ENCODE measurements at regions not wholly inside any gene's neighbourhood (a gene's known extent, or its start where the extent isn't known, plus 50 kb on each side); places are given as distances from the start of the nearest gene placed in this dataset.

GRCh38 chr18:40642692-40643229, 1312.3 kb upstream of the PIK3C3 start:
- TF ChIP-seq POLR2A (IDR thresholded peaks at IDR 0.05; ENCODE audit: extremely low read depth, insufficient read length), result no peak
- TF ChIP-seq, protein P1, sequence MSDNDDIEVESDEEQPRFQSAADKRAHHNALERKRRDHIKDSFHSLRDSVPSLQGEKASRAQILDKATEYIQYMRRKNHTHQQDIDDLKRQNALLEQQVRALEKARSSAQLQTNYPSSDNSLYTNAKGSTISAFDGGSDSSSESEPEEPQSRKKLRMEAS (IDR thresholded peaks at IDR 0.05; ENCODE audit: low read depth, low read length), result no peak
- no peak for TF ChIP-seq MYC (IDR thresholded peaks at IDR 0.05; ENCODE audit: low read depth, low read length)
- no peak for DNase-seq (ENCODE audit: low read depth)
- H3K4me3 ChIP-seq (ENCODE audit: low read depth, low read length), result no peak overlapping the region

GRCh38 chr18:40631319-40631718, 1323.7 kb upstream of the PIK3C3 start:
- DNase-seq (ENCODE audit: low read depth), result no peak
- H3K4me3 ChIP-seq (ENCODE audit: low read depth, low read length), result no peak overlapping the region
- TF ChIP-seq POLR2A (IDR thresholded peaks at IDR 0.05; ENCODE audit: extremely low read depth, insufficient read length), result no peak
- no peak for TF ChIP-seq MYC (IDR thresholded peaks at IDR 0.05; ENCODE audit: low read depth, low read length)
- no peak for TF ChIP-seq CTCF (IDR thresholded peaks at IDR 0.05; ENCODE audit: low read depth, low read length)
- TF ChIP-seq, protein P1 (IDR thresholded peaks at IDR 0.05; ENCODE audit: low read depth, low read length), result no peak

DNA sequence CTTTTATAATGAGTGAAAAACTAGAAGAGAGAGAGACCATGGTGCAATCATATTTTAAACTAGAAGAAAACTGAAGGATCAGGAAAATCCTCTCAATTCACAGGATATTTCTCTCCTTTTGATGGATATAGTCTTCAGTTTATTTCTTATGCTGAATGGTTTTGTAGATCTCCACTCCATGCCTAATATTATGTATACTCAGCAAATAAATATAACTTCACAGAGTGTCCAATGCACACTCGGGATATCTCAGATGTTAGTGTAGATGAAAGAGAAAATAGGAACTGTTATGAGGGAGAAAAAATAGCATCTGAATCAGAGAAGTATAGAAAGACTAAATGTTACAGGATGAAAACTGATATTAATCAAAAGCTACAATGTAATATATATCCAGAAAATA, 1324.5 kb upstream of the PIK3C3 start:
- TF ChIP-seq MYC (IDR thresholded peaks at IDR 0.05; ENCODE audit: low read depth, low read length) (no peak), CTCF (IDR thresholded peaks at IDR 0.05; ENCODE audit: low read depth, low read length) (no peak), POLR2A (IDR thresholded peaks at IDR 0.05; ENCODE audit: extremely low read depth, insufficient read length) (no peak)
- TF ChIP-seq, protein P1 (IDR thresholded peaks at IDR 0.05; ENCODE audit: low read depth, low read length), result no peak
- no peak for DNase-seq (ENCODE audit: low read depth)
- no peak overlapping the region for H3K4me3 ChIP-seq (ENCODE audit: low read depth, low read length)

DNA sequence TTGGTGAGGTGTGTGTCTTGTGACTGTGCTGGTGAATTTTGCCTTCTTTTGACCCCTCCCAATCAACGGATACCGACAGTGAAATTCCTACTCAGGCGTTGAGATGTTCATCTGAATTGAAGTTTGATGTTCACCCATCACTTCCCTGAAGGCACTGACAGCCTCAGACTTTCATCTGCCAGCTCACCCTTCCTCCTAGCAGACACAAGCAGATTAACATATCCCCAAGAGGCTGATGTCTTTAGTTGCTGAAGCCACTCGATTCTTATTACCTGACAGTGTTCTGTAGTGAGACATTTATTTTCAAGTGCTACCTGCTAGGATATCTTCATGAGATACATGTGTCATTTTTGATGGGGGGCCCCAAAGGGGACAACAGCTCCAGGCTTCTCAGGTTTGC, 1330.1 kb upstream of the PIK3C3 start:
- no peak for DNase-seq (ENCODE audit: low read depth)
- no peak overlapping the region for H3K4me3 ChIP-seq (ENCODE audit: low read depth, low read length)
- TF ChIP-seq, protein P1 (IDR thresholded peaks at IDR 0.05; ENCODE audit: low read depth, low read length), result no peak
- no peak for TF ChIP-seq POLR2A (IDR thresholded peaks at IDR 0.05; ENCODE audit: extremely low read depth, insufficient read length)
- TF ChIP-seq MYC (IDR thresholded peaks at IDR 0.05; ENCODE audit: low read depth, low read length), result no peak
- no peak for TF ChIP-seq CTCF (IDR thresholded peaks at IDR 0.05; ENCODE audit: low read depth, low read length)

DNA sequence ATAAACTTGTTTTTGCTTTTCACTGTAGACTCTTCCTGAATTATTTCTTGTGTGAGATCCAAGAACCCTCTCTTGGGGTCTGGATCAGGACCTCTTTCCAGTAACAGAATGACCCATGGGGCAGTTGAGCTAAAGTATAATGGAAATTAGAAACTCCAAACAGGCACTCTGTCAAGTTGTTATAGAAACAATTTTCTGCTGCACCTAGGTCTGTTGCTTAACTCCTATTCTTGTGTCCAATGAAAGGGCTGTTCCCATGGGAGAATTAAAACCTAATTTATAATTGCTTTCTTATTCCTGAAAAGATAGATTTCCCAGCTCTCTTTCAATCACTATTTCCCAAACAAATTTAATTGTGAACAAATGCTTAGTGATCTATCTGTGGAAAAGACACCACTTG, 1341.3 kb upstream of the PIK3C3 start:
- TF ChIP-seq CTCF (IDR thresholded peaks at IDR 0.05; ENCODE audit: low read depth, low read length) (no peak), POLR2A (IDR thresholded peaks at IDR 0.05; ENCODE audit: extremely low read depth, insufficient read length) (no peak)
- DNase-seq (ENCODE audit: low read depth), result no peak
- no peak overlapping the region for H3K4me3 ChIP-seq (ENCODE audit: low read depth, low read length)

GRCh38 chr18:40612356-40612755, 1342.7 kb upstream of the PIK3C3 start:
- H3K4me3 ChIP-seq (ENCODE audit: low read depth, low read length), result no peak overlapping the region
- DNase-seq (ENCODE audit: low read depth), result no peak
- TF ChIP-seq MYC (IDR thresholded peaks at IDR 0.05; ENCODE audit: low read depth, low read length) (no peak), POLR2A (IDR thresholded peaks at IDR 0.05; ENCODE audit: extremely low read depth, insufficient read length) (no peak)
- TF ChIP-seq, protein P1 (IDR thresholded peaks at IDR 0.05; ENCODE audit: low read depth, low read length), result no peak

GRCh38 chr18:40608226-40608625, 1346.8 kb upstream of the PIK3C3 start:
- TF ChIP-seq, protein P1 (IDR thresholded peaks at IDR 0.05; ENCODE audit: low read depth, low read length), result no peak
- TF ChIP-seq CTCF (IDR thresholded peaks at IDR 0.05; ENCODE audit: low read depth, low read length), result no peak
- no peak for TF ChIP-seq MYC (IDR thresholded peaks at IDR 0.05; ENCODE audit: low read depth, low read length)
- no peak for TF ChIP-seq POLR2A (IDR thresholded peaks at IDR 0.05; ENCODE audit: extremely low read depth, insufficient read length)
- H3K4me3 ChIP-seq (ENCODE audit: low read depth, low read length), result no peak overlapping the region
- no peak for DNase-seq (ENCODE audit: low read depth)
